ENCODE measurements at regions not wholly inside any gene's neighbourhood (a gene's known extent, or its start where the extent isn't known, plus 50 kb on each side); places are given as distances from the start of the nearest gene placed in this dataset.
A peak's percentile ranks its signal among the peaks of the same experiment; 100 is the strongest.

GRCh38 chr18:10270151-10270571 lies 184.3 kb upstream of the APCDD1 start:
- Histone ChIP-seq H3K9me3 (ENCODE audit: control insufficient read depth, insufficient read depth, low read length) (no peaks in the 10 kb centered on the region), H3K9me1 (ENCODE audit: insufficient read depth, low read length) (no peaks in the 10 kb centered on the region), H2AK9ac (replicated peaks; ENCODE audit: low read depth, low read length, poor library complexity) (no peak overlapping the region), H2BK20ac (ENCODE audit: low read depth, low read length) (no peak overlapping the region; the same call in 1 of the 2 replicates), H4K5ac (ENCODE audit: low read depth, low read length) (no peak overlapping the region; the same call in 1 of the 2 replicates), H3K23ac (ENCODE audit: low read depth, low read length) (no peak overlapping the region), H3K4me1 (ENCODE audit: control insufficient read depth, insufficient read depth, low read length) (peaks cover 4% of the 10 kb centered on the region), H3K36me3 (ENCODE audit: control insufficient read depth, insufficient read depth, low read length) (no peaks in the 10 kb centered on the region), H3K9ac (ENCODE audit: low read depth, low read length) (no peak overlapping the region), H4K8ac (ENCODE audit: low read depth in 2 of 2, low read length in 2 of 2) (no peak overlapping the region; a peak in 1 of 4 replicates), H3K4me3 (ENCODE audit: insufficient read depth, low read depth, low read length) (no peak overlapping the region), H2AFZ (replicated peaks; ENCODE audit: low read length, poor library complexity) (peak overlapping the region; percentile 61), H3K56ac (ENCODE audit: extremely low read depth, insufficient read depth, low read length) (no peak overlapping the region), H3K18ac (ENCODE audit: low read depth, low read length) (no peak overlapping the region), H3K4me2 (ENCODE audit: low read depth, low read length) (no peak overlapping the region), H3K4ac (ENCODE audit: low read depth, low read length) (0 out of 2 replicates have a peak overlapping the region, but pooled peaks have one; percentile 37), H2AK5ac (ENCODE audit: low read depth, low read length) (no peak overlapping the region), H2BK120ac (ENCODE audit: low read depth, low read length) (no peak overlapping the region), H3K79me1 (ENCODE audit: low read depth in 1 of 2, low read length in 2 of 2) (no peaks in the 10 kb centered on the region), H4K20me1 (ENCODE audit: insufficient read depth, low read length) (no peaks in the 10 kb centered on the region), H2BK15ac (ENCODE audit: low read depth, low read length) (no peak overlapping the region), H3K14ac (replicated peaks; ENCODE audit: low read depth, low read length) (peak overlapping the region; percentile 60; the same call in 1 of the 2 replicates), H3K27me3 (ENCODE audit: control insufficient read depth, insufficient read depth, low read length) (no peaks in the 10 kb centered on the region; the same call in 1 of the 2 replicates), H3K27ac (ENCODE audit: insufficient read depth, low read length) (no peak overlapping the region), H4K91ac (ENCODE audit: insufficient read depth, low read depth, low read length) (no peak overlapping the region), H2BK5ac (ENCODE audit: low read depth, low read length, poor library complexity, severe bottlenecking) (no peak overlapping the region)
- in situ Hi-C loops (cut with MboI; ENCODE audit: low sequenced_read_pairs): no loop called here
- ChIA-PET POLR2A (ENCODE audit: unreplicated experiment) (no interaction called here), CTCF (no interaction called here)
- peak; percentile 44 for DNase-seq
- intact Hi-C loops (cut with micrococcal nuclease): no loop called here
- BruUV-seq (replicated peaks): no TSS peak
- 15% methylated on average over 2 of the region's 8 CpGs; no CpG with 5 or more reads in 1 of the 2 experiments for WGBS, 2 experiments (ENCODE audit: extremely low coverage in 2 of 2, insufficient read length in 1 of 2)
- dilution Hi-C loops (cut with HindIII; ENCODE audit: low sequenced_read_pairs, unreplicated experiment): no loop called here
- peak; percentile 62 for ATAC-seq (ENCODE audit: low read depth)
- TF ChIP-seq CEBPB (IDR thresholded peaks at IDR 0.05; ENCODE audit: low read depth, low read length) (no peak), CHD1 (IDR thresholded peaks at IDR 0.05; ENCODE audit: low read depth, low read length) (no peak), RAD21 (IDR thresholded peaks at IDR 0.05; ENCODE audit: low read length) (no peak), MXI1 (IDR thresholded peaks at IDR 0.05; ENCODE audit: borderline replicate concordance, low read depth, low read length) (no peak), ELK1 (IDR thresholded peaks at IDR 0.05; ENCODE audit: borderline replicate concordance, low read depth, low read length) (no peak), BHLHE40 (IDR thresholded peaks at IDR 0.05; ENCODE audit: low read depth, low read length) (no peak), RFX5 (IDR thresholded peaks at IDR 0.05; ENCODE audit: low read depth, low read length) (no peak), POLR2A (IDR thresholded peaks at IDR 0.05; ENCODE audit: low read depth, low read length) (no peak), NFE2L2 (IDR thresholded peaks at IDR 0.05; ENCODE audit: low read depth, low read length) (no peak), SMC3 (IDR thresholded peaks at IDR 0.05; ENCODE audit: low read depth, low read length) (no peak), FOS (IDR thresholded peaks at IDR 0.05; ENCODE audit: low read depth, low read length) (no peak), MAFK (IDR thresholded peaks at IDR 0.05; ENCODE audit: low read depth, low read length) (no peak), RCOR1 (IDR thresholded peaks at IDR 0.05; ENCODE audit: insufficient replicate concordance, low read length) (no peak), USF2 (IDR thresholded peaks at IDR 0.05; ENCODE audit: low read depth, low read length) (no peak), MAZ (IDR thresholded peaks at IDR 0.05; ENCODE audit: borderline replicate concordance, low read depth, low read length) (no peak), CTCF (conservative IDR thresholded peaks at IDR 0.05; ENCODE audit: low read depth, low read length) (no peak)

Data from IMR-90 (cell line).